GM18858 (cell line): ENCODE measurements at regions not wholly inside any gene's neighbourhood (a gene's known extent, or its start where the extent isn't known, plus 50 kb on each side); places are given as distances from the start of the nearest gene placed in this dataset.

ENCODE experiments used
- ATAC-seq: cut with Tn5 transposase; IDR thresholded peaks from one replicate; pipeline ENCODE4 v1.9.1; 2021; ENCODE audit not compliant: unreplicated experiment

GRCh38 chr9:88658311-88658822 is 123.4 kb downstream of the NXNL2 start:
- ATAC-seq: no peak

DNA sequence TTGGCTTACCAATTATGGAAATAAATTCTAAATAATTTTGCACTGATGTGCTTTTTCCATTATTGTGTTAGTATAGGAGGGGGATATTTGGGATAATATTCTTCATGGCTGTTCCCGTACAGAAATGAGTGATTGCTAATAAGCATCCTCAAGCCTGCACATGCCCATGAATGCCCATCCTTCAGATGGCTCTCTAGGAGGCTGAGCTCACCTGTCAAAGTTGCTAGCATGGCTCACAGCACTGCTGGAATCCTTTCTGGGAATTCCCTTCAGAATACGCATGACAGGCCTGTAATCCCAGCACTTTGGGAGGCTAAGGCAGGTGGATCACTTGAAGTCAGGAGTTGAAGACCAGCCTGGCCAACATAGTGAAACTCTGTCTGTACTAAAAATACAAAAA is 124.1 kb downstream of the NXNL2 start:
- no peak for ATAC-seq

GRCh38 chr9:88660611-88661010 is 125.6 kb downstream of the NXNL2 start:
- ATAC-seq: no peak

GRCh38 chr9:88661759-88662158 is 126.8 kb downstream of the NXNL2 start:
- ATAC-seq: no peak

DNA sequence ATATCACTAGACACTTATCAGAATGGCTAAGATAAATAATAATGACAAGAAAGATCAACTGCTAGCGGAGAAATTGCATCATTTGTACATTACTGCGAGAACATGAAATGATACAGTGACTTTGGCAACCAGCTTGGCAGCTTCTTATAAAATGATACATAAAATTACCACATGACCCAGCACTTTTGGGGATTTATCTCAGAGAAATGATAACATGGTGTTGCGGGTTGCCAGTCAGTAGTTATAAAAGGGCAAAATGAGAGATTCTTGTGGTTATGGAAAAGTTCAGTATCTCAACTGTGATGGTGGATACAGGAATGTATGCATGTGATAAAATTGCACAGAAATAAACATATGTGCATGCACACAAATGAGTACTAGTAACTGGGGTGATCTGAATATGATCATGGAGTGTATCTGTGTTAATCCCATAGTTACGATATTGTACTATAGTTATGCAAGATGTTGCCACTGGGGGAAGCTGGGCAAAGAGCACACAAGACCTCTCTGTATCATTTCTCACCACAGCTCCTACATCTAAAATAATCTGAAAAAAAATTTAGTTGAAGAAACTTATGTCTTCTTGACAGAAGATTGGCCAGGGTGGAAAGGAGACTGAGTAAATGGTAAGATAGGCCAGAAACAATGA is 128.9 kb downstream of the NXNL2 start:
- ATAC-seq: no peak

DNA sequence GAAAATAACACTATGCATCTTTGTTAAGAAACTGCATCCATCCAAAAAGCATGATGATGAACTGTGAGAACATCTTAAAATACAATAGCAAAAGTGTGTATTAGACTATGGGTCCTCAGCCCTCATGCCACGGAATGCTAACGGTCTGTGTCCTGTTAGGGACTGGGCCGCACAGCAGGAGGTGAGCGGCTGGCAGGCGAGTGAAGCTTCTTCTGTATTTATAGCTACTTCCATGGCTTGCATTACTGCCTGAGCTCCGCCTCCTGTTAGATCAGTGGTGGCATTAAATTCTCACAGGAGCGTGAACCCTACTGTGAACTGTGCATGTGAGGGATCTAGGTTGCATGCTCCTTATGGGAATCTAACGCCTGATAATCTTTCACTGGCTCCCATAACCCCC is 129.8 kb downstream of the NXNL2 start:
- no peak for ATAC-seq

- no peak for ATAC-seq
These were observed 138.1 kb downstream of the NXNL2 start for GRCh38 chr9:88672874-88673689.

DNA sequence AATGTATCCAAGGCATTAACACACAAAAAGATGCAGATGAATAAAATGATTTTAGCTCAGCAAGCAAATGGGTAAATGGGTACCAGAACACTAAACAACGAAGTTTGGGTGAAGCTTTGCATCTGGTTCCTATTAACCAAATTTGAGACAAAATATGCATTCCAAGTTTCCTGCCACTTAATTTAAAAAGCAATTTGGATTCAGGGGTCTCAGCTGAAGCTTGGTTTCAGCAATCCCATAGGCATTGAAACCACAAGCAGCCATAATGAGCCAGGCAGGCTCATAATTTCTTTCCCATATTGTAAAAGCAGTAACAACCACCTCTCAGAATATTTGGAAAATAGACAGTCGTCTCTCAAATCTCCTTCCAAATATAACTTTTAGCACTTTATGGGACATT is 138.9 kb downstream of the NXNL2 start:
- ATAC-seq: no peak

DNA sequence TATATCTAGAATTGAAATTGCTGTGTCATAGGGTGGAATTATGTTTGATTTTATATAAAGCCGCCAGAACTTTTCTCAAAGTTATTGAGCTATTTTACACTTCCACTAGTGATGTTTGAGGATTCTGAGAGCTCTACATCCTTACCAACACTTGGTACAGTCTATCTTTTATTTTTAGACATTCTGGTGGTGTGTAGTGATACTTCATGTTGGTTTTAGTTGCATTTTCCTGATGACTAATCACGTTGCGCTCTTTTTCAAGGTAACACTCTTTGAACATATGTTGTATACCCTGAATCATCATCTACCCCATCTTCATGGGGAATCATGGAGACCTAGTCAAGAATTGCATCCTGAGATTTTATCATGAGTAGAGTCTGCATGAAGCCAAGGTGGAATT is 141.7 kb downstream of the NXNL2 start:
- ATAC-seq: no peak

DNA sequence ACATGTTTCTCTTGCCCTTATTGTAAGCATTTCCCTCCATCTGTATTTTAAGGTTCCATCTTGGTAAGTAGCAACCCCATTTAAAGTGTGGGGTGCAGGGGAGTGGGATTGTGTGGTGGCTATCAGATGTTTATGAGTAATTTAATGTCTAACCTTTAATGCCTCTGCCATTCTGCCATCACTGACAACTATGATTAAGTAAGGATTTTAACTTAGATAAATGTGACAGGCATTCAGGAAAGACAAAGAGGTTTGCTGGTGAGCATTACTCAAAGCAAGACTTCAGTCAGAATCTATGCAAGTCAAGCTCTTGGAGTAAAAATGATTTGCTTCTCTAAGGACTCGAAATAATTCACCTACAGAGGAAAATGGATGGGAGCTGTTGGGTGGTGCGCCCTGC is 143.0 kb downstream of the NXNL2 start:
- no peak for ATAC-seq

GRCh38 chr9:88678431-88678830 is 143.5 kb downstream of the NXNL2 start:
- ATAC-seq: no peak

- ATAC-seq: no peak
These were observed 145.1 kb downstream of the NXNL2 start for GRCh38 chr9:88680041-88680440.

DNA sequence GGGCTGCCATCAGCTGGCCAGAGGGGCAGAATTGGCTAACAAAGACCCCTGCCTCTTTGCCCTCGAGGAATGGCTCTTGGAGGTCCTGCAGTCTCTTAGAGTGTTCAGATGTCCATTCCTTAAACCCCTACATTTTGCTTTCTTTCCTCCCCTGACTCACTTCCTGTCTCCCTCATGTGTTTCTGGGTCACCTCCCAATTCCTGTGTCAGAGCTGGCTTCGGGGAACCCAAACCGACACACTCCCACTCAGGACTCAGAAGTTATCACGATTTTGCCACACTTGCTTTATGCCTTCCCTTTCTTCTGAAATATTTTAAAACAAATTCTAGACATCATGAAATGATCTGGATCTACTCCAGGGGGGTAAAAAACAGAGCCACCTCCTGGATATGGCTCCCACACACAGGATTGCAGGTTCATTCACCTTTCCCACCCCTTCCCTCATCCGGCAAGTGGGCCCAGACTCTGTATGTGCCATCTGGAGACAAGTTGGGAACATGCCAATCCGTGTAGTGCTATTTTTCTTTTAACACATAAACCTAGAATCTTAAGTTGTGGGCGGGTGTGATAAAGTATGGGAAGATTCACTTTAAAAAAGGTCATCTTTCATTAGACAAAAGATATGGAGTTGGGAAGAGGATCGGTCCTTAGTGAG is 145.7 kb downstream of the NXNL2 start:
- ATAC-seq: no peak

- no peak for ATAC-seq
These were observed 146.5 kb downstream of the NXNL2 start for GRCh38 chr9:88681434-88681833.

GRCh38 chr9:88682431-88682831 is 147.5 kb downstream of the NXNL2 start:
- ATAC-seq: no peak

- ATAC-seq: no peak
These were observed 149.1 kb downstream of the NXNL2 start for GRCh38 chr9:88684046-88684445.

DNA sequence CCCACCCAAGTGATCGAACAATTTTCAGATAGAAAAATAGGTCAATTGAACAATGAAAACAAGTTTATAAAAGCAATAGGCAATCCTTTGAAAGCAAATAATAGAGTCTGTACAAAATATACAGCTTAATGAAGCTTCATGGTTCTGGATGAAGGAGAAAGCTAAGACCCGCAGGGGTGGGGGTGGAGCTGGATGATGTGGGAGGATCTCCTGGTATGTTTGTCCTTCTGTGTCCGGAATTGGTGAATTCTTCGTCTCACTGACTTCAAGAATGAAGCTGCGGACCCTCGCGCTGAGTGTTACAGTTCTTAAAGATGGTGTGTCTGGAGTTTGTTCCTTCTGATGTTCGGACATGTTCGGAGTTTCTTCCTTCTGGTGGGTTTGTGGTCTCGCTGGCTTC is 149.9 kb downstream of the NXNL2 start:
- ATAC-seq: no peak

DNA sequence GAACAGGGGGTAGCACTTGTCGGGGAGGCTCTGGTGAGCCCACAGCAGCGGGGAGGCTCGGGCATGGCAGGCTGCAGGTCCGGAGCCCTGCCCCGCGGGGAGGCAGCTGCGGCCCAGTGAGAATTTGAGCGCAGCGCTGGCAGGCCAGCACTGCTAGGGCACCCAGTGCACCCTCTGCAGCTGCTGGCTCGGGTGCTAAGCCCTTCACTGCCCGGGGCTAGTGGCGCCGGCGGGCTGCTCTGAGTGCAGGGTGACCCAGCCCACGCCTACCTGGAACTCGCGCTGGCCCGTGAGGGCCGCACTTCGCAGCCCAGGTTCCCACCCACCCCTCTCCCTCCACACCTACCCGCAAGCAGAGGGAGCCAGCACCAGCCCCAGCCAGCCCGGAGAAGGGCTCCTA is 151.0 kb downstream of the NXNL2 start:
- no peak for ATAC-seq

DNA sequence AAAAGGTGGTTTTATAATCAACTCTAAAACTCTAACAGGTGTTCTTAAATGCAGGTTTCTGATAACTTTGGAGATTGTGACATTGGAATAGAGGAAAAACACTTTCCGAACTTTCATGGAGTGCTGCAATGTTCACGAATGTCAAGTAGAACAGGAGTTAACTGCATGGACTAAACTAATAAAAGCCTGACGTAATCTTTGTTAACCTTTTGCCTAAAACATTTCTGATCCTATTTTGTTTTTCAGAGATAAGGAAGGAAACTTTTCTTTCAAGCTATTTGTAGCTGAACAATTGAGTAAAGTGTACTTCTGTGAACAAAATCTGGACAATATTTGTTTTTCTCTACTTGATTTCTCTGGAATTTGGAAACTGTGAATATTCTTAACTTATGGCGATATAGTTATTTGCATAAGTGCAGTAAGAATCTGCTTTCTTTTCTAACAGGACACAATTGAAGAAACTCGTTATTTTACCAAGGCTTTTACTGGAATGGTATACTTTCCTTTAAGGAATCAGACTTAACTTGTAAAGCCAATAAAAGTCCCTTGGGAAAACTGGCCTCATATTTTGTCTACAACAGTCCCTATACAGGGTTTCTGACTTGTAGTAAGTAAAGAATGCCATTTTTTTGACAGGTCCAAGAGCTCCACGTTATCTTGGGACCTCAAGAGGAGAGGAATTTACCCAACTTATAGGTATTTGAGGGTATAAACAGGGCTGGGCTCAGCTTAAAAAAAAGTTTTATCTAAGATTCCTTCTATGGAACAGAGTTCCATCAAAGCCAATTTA is 154.7 kb downstream of the NXNL2 start:
- ATAC-seq: no peak

DNA sequence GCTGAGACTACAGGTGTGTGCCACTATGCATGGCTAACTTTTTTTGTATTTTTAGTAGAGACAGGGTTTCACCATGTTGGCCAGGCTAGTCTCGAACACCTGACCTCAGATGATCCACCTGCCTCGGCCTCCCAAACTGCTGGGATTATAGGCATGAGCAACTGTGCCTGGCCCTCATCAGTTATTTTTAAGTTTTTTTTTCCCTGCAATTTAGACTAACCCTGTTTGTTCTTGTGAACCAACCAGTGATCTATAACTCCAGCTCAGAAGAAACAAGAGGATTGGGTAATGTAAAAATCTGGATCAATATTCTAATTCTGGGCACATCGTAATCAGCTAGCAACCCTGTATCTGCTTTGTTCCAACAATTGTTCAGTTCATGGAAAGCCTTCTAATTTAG is 155.7 kb downstream of the NXNL2 start:
- no peak for ATAC-seq

DNA sequence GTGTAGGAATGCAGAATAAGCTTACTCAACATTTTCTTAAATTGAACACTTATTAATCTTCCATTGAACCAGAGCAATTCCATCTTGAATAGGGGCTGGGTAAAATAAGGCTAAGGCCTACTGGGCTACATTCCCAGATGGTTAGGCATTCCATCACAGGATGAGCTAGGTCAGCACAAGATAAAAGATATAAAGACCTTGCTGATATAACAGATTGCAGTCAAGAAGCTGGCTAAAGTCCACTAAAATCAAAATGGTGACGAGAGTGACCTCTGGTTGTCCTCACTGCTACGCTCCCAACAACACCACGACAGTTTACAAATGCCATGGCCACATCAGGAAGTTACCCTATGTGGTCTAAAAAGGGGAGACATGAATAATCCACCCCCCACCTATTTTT is 156.1 kb downstream of the NXNL2 start:
- ATAC-seq: no peak
